ENCODE measurements at regions not wholly inside any gene's neighbourhood (a gene's known extent, or its start where the extent isn't known, plus 50 kb on each side); places are given as distances from the start of the nearest gene placed in this dataset.

GRCh38 chr2:188922191-188922590 lies 52.0 kb upstream of the COL3A1 start:
- DNase-seq (ENCODE audit: low spot score): no peak

Data from left forelimb (tissue), 1 donor.